ENCODE measurements at regions not wholly inside any gene's neighbourhood (a gene's known extent, or its start where the extent isn't known, plus 50 kb on each side); places are given as distances from the start of the nearest gene placed in this dataset.

GRCh38 chr2:239800785-239801386 is 224.3 kb downstream of the NDUFA10 start:
- ChIA-PET POLR2A (interaction anchor here (0.7 kb wide), 1 partner anchor 525 kb away, joined by 3 read pairs; no protein-coding TSS in a partner anchor), CTCF (ENCODE audit: low intra/inter-chr PET ratio) (no interaction called here)
- Histone ChIP-seq H4K20me1 (replicated peaks; ENCODE audit: control insufficient read depth, insufficient read depth, low read length) (no peaks in the 10 kb centered on the region), H3K4me3 (no peak overlapping the region), H3K36me3 (ENCODE audit: control insufficient read depth, insufficient read depth, low read length) (no peaks in the 10 kb centered on the region), H2AFZ (ENCODE audit: low read depth, low read length) (no peak overlapping the region), H3K4me2 (ENCODE audit: insufficient read depth, low read length) (no peak overlapping the region), H3K27me3 (ENCODE audit: control insufficient read depth in 2 of 2, insufficient read depth in 2 of 2, low read length in 2 of 2) (peaks cover 0 to 41% of the 10 kb centered on the region in 2 experiments; a peak in 3 of 5 replicates), H3K9me1 (ENCODE audit: control insufficient read depth, insufficient read depth, low read length) (no peaks in the 10 kb centered on the region), H3K79me2 (ENCODE audit: control insufficient read depth, insufficient read depth, low read length) (no peaks in the 10 kb centered on the region), H3K9ac (ENCODE audit: insufficient read depth in 1 of 2, low read depth in 2 of 2, low read length in 2 of 2) (no peak overlapping the region), H3K9me3 (replicated peaks; ENCODE audit: control insufficient read depth, insufficient read depth, low read depth, low read length) (no peaks in the 10 kb centered on the region), H3K4me1 (replicated peaks in 1 of 2; ENCODE audit: control insufficient read depth in 2 of 2, insufficient read depth in 2 of 2, low read length in 2 of 2) (no peaks in the 10 kb centered on the region), H3K27ac (ENCODE audit: extremely low read depth, low read depth, low read length) (no peak overlapping the region)
- WGBS (ENCODE audit: insufficient coverage, low coverage, missing lambda C conversion rate): 13% methylated on average over 19 of the region's 22 CpGs
- no peak for FAIRE-seq
- DNase-seq (ENCODE audit: extremely low read depth in 1 of 4, low spot score in 3 of 4): no peak
- intact Hi-C loops (cut with micrococcal nuclease) (no loop called here), in situ Hi-C loops (cut with MboI) (no loop called here)
- BruUV-seq (replicated peaks): no TSS peak
- ATAC-seq: no peak
- TF ChIP-seq ZNF232 (CRISPR knock-in tag; IDR thresholded peaks at IDR 0.05) (no peak), ZNF699 (CRISPR knock-in tag; IDR thresholded peaks at IDR 0.05; ENCODE audit: insufficient replicate concordance) (no peak), ZNF717 (CRISPR knock-in tag; IDR thresholded peaks at IDR 0.05) (no peak), MCM2 (IDR thresholded peaks at IDR 0.05; ENCODE audit: low read depth) (no peak), CAMTA2 (CRISPR knock-in tag; conservative IDR thresholded peaks at IDR 0.05) (no peak), TAF7 (tag; IDR thresholded peaks at IDR 0.05) (no peak), HLTF (IDR thresholded peaks at IDR 0.05) (no peak), ELF4 (CRISPR knock-in tag; IDR thresholded peaks at IDR 0.05) (no peak), REST (IDR thresholded peaks at IDR 0.05; ENCODE audit: borderline replicate concordance) (no peak), REST (CRISPR knock-in tag; IDR thresholded peaks at IDR 0.05; ENCODE audit: low read depth) (no peak), KLF1 (tag; IDR thresholded peaks at IDR 0.05) (no peak), EZH2 (IDR thresholded peaks at IDR 0.05; ENCODE audit: borderline replicate concordance, low read depth, low read length) (no peak), ZNF436 (CRISPR knock-in tag; IDR thresholded peaks at IDR 0.05) (no peak), CBX2 (IDR thresholded peaks at IDR 0.05; ENCODE audit: insufficient read depth, low read length, poor library complexity, severe bottlenecking) (no peak), SUPT5H (IDR thresholded peaks at IDR 0.05) (no peak), NONO (IDR thresholded peaks at IDR 0.05; ENCODE audit: low read depth in 2 of 2, low read length in 1 of 2) (no peak), ZNF124 (CRISPR knock-in tag; IDR thresholded peaks at IDR 0.05) (no peak), CBX5 (IDR thresholded peaks at IDR 0.05; ENCODE audit: borderline replicate concordance, low read depth) (no peak)
